GM19025 (cell line): ENCODE measurements at regions not wholly inside any gene's neighbourhood (a gene's known extent, or its start where the extent isn't known, plus 50 kb on each side); places are given as distances from the start of the nearest gene placed in this dataset.

Experiments
- ATAC-seq: cut with Tn5 transposase; IDR thresholded peaks from one replicate; pipeline ENCODE4 v1.9.1; 2021; ENCODE audit warnings: mild to moderate bottlenecking, low read depth, moderate library complexity; ENCODE audit not compliant: unreplicated experiment

DNA sequence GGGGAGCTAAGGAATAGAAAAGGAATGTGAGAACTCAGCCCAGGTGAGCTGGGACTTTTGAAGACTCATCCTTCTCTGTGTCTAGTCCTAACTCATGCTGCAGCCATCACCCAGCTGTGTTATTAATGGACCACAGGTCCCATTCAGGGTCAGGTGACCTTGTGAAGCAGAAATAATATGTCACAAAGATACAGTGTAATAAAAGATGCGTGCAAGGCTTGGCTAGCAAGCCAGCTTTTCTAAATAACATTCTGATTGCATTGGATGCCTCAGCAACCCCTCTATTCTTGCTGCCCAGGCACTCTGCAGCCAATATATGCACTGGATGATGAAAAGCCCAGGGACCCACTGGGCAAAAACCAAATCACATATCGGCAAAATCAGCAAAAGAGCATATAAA lies 393.1 kb upstream of the PIK3C3 start:
- ATAC-seq, result no peak

DNA sequence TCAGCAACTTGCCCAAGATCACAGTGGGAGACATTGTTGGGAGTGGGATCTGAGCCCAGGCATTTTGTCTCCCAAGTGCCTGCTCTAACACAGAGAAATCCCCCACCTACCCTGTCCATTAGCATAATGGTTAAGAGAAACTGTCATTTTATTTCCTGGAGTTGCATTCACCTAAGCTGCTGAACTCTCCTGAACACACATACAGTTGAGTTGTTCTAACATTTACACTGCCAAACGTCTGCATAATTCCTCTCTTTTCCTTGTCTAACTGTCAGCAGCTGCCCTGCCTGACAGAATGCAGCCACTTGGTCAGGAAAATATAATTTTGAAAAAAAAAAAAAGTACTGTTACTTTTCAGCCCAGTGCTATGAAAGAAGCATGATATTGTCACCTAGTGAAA lies 396.3 kb upstream of the PIK3C3 start:
- no peak for ATAC-seq

DNA sequence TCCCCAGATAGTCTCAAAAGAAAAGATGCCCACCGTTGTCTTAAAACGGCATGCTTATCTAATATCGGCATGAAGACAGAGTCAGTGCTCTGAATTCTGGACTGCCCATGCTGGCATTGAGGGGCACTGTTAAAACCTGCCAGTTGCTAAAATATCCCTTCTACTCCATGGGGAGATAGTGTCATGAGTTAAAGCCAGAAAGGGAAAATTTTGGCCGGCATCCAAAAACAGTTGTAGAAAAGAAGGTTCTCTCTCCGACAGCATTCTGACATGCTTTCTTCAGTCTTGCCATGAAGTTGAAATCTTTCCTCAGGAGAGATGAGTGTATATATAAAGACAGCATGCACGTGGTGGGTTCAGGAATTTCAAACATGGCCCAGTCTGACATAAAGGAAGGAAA lies 401.3 kb upstream of the PIK3C3 start:
- ATAC-seq, result no peak

DNA sequence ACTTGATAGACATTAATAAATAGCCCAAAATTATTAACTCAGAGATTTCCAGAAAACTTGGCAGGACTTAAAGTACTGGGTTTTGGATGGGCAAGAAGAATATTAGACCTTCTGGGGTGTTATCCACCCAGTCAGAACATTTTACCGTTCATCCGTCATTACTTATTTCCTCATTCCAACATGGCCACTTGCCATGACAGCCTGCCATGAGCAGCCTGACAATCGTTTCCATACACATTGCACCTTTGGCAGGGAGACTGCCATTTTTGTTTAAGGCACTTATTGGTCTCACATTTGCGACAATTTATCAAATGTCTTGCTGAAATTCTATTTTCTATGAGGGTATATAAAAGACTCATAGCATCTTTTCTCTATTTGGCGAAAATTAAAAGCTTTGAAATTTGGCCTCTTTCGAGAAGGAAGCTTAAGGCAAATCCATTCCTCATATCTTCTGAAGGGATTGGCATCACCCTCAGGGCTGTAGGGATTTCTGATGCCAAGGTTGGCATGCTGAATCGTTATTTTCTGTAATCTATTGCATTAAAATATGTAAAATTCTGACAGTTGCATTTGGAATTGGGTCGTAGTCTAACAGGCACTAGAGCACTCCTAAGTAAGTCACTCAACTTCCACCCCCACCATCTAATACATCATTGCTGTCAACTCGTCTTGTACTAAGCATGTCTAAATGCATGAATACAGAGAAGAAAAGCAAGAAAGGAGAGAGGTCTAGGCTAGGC lies 406.3 kb upstream of the PIK3C3 start:
- no peak for ATAC-seq

DNA sequence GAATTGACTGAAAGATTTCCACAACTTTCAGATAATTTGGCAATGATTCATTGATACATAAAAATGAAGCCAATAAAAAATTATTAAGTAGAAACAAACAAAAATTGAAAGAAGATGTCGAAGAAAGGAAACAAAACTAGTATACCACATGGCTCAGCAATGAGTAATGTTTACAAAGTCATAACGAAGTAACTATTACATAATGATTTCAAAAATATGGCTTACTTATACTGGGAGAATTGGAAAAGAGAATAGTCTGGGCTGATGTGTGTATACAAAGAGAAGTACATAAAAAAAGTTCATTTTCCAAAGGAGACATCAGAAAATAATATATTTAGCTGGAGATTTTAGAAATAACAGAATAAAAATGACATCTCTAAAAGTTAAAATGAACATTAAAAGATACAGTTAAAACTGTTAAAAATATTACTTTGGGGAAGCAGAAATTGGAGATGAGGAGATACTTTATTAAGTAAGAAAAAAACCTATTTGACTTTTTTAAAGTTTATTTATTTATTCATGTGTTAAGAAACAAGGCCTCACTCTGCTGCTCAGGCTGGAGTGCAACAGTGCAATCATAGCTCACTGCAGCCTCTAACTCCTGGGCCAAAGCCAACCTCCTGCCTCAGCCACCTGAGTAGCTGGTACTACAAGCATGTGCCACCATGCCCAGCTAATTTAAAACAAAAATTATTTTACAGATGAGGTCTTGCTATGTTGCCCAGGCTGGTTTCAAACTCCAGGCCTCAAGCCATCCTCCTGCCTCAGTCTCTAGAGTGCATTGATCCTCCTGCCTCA lies 409.7 kb upstream of the PIK3C3 start:
- ATAC-seq, result no peak

DNA sequence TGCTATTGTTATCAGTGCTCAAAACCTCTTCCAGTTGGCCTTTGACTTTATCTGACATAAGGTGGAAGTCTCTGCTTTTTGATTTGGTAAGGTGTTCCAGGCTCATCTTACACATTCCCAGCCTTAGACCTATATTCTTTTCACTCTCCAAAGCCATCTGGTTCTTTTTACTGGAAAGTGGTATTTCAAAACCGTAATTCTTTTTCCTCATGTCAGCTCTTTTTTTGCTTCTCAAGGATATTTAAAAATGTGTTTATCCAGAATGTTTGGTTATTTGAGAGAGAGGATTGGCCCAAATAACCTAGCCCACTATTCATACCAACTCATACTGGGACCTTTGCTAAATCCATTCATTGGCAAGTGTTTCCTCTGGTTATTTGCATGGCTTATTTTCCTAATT lies 411.2 kb upstream of the PIK3C3 start:
- no peak for ATAC-seq

DNA sequence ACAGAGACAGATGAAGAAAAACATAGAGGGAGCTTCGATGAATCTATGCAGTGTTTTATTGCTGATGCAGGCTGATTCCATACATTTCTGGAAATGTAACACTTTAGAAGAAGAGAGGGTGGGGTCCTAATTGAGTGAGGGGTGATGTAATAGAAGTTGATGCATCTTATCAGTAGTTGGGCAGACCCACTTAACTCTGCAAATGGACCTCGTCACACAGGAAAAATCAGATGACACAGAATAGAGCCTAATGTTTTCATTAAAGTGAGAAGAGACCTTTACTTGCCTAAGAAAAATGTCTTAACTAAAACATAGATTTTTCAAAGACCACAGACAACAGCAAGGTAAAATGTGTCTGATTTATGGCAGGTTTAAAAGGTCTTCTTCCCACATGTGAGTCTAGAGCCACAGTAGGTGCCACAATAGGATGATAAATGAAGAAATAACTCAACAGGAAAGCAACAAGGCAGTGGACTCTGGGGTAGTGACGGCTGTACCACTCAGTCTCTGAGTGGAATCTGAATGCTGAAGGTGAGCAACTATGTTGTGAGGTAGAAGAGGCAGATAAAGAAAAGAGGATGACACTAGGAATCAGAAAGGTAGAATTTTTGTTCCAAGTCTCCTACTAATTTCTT lies 414.7 kb upstream of the PIK3C3 start:
- ATAC-seq, result no peak

DNA sequence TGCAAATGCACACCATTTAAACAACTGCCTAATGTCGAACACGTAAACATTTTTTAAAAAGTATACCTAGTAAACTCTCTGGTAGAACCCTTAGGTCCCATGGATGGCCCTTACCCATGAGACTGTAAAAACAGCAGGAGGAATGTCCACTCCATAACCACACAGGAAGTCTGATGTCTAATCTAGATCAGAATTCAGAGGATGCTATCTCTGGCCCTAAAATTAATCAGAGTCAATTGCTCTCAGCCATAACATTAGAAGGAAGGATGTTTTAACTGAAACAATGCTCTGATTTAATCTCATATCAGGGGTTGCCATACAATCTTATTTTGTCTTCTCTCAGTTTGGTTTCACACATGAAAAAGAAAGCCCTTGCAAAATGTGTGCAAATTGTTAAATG lies 416.3 kb upstream of the PIK3C3 start:
- ATAC-seq, result no peak

DNA sequence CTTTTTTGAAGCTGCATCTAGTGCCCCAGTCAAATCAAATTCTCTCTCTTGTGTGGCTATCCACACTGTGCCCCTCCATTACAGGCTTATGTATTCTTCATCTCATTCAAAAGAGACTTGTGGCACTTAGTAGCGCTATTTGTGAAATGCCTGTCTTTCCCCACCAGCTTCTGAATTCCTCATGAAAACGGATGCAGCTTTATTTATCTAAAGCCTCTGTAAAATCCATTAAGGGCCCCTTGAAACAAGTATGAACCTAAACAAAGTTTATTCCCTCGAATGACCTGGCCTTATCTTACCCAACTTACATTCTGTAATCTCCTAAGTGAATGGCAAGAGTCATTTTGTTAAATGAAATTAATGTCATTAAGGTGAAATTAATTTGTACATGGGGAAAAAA lies 417.4 kb upstream of the PIK3C3 start:
- ATAC-seq, result no peak

DNA sequence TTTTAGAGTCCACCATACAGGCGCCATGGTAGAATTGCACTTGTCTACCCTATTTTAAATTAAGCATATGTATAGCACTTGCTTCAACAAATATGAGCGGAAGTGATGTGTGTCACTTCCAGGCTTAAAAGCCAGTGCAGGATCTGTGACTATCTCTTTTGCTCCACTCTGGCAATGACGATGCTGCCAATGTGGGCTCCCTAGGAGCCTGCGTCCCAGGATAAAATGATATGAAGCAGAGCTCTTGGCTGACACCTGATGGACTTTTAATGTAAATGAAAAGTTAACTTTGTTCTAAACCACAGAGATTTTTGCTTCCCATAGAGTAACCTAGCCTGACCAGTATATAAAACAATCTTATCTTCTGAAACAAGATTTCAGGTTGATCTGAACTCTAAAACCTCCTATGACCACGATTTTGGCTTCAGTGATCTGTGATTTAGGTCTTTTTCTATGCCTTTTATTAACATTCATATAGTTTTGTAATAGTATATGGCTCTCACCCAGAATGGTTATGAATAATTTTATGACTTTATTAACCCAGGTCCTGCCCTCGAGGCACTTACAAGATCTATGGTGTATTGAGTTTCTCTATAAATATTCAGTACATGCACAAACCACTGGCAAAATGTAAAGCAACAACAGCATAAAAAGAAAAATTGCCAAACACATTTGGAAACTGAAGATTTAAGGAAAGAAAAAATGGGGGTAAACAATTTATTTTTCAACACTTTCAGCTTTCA lies 422.5 kb upstream of the PIK3C3 start:
- no peak for ATAC-seq

DNA sequence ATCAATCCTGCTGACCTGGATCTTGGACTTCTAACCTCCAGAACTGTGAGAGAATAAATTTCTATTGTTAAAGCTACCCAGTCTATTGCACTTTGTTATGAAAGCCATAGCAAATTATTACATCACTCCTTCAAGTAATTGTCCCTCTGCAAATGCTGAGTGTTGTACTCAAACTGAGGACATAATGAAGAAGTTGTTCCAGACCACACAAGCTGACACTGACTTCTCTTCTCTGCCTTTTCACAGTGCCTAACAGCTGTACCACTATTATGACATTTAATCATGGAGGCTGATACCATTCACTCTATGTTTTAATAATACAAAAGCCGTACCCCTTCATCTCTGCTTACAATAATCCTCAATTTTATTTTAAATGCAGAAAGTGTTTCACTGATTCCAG lies 424.1 kb upstream of the PIK3C3 start:
- ATAC-seq, result no peak

DNA sequence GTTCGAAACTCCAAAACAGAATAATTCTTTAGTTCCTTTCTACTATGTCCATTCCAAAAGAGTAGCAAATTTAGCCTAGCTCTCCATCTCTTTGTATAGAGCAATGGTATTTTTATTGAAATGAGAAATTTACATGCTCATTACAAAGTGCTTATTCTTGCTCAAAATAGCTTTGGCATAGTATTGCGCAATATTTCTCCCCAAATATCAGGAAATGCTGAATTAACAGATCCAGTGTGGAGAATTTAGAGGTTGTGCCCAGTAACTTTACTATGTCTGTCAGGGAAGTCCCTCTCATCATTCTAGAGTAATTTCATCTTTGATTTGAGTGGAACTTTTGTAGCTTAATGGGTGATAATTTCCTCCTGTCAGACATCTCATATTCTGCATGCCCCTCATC lies 425.9 kb upstream of the PIK3C3 start:
- no peak for ATAC-seq

DNA sequence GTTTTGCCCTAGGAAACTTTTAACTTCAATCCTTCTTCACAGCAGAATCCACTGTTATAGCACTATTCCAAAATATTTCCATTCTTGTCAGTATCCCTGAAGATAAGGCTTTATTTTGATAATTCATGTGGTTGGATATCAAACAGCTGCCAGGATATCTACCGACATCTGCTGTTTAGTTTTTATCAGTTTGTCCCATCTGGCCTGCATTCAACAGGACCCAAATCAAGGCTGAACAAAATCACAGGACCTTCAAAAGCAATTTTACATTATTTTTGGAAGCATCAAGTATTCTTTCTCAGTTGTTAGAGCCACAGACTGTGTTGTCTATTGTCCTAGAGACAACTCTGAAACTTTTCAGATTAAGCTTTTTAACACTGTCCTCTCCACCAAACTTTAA lies 429.0 kb upstream of the PIK3C3 start:
- no peak for ATAC-seq

DNA sequence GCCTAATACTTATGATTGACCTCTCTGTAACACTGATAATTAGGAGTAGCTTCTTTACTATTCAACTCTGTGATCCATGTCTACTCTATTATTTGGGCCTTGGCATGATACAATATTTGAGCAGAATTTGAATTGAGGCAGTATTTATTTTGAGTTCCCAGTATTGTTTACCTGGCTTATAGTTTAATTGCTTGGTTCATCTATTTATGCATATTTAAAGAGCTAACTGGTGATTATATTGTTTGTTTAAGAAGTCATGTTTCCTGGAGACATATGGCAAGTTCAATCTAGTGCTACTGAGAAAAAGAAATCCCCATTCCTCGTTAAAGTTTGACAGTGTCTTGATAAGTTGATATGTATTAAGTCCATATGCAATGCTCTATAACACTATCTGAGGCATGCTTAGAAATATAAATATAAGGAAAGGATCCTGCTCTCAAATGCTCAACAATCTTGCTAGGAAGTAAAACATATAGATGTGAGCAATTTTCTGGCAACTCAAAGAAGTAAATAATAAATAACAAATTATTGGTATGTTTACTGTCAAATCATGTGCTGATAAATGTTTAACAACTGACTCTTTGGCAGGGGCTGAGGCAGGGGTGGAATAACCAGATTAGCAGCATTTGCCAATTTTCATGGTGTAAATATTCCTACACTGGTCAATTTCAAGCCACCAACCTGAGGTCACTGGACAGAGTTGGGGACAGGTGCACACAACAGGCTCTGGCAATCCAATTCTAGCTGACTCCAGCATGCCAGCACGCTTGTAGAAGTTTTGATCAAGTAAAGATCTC lies 430.2 kb upstream of the PIK3C3 start:
- ATAC-seq, result no peak

DNA sequence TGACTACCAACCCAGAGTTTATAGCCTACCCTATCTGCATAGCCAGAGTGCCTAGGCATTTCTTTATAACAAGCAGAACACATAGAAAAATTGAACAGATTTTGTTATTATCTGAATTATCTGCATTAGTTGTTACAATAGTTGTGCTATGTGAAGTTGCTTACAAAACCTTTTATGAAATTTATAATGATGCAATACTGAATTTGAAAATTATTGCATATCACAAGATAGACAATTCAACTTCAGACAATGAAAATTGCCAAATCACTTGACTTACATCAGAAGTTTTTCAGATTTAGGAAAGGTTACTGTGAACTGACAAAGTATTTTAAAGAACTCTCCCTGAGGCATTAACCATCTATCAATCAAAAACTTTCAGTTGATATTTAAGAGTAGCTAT lies 437.9 kb upstream of the PIK3C3 start:
- no peak for ATAC-seq

DNA sequence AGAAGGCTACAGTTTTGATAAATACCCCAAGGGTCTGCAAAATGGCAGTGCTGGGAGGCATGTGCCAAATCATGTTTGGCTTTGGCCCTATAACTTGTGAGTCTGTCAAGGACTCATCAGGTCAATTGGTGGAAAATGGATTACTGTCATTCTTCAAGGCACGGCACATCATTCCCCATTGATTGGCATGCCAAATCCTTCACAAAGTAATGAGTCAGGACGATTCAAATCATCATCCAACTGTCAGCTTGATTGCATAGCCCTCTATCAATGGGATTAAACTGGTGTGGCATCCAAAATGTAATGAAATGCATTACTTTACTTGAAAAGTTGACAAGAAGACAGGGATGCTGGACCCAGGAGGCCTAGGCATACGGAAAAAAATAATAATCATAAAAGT lies 441.6 kb upstream of the PIK3C3 start:
- no peak for ATAC-seq

DNA sequence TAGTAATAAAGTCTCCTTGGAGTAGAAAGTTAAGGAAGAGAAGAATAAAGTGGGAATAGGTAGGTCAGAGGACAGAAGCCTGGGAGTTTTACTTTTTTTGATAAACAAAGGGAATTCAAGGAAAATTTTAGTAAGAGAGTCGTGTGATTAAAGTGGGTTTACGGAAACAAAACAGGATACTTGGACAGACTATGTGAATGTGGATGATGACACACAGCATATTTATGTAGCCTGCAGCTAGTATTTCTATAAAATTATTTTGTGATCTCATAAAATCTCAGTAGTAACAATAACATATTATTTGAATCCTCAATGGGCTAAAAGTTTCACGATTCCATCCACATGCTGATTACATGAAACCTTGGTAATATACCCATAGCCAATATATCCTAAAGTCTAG lies 450.7 kb upstream of the PIK3C3 start:
- no peak for ATAC-seq

DNA sequence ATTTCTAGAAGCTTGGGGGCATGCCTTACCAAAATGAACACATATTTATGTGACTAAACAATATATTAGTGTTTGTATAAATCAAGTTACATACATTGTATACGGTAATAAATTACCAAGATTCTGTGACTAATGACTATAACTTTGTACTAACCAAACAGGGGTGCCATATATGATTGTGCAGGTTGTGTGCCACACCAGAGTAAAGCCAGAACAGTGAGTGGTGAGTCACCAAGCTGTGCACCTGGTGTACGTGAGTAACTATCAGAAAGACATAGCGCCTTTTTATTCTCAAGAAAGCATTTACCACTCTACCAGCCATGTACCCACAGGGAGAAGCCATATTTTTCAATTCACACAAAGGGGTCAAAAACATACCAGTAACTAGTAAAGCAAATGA lies 453.2 kb upstream of the PIK3C3 start:
- no peak for ATAC-seq

DNA sequence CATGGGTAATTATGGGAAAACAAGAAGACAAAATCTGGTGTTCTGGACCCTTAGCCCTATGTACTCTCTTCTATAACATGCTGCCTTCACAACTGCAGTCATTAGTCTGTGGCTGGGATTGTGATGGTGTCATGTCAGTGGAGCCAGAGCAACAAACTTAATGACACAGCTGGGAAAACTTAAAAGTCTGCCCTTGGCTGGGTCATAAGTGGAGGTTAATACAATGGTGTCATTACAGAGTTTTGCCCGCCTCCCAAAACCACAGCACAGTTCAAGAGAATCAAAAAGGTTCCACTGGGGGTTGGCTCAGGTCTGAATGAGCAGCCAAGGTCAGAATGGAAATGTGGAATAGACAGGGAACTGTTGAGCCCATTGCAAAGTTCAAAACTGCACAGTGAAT lies 455.7 kb upstream of the PIK3C3 start:
- ATAC-seq, result no peak

DNA sequence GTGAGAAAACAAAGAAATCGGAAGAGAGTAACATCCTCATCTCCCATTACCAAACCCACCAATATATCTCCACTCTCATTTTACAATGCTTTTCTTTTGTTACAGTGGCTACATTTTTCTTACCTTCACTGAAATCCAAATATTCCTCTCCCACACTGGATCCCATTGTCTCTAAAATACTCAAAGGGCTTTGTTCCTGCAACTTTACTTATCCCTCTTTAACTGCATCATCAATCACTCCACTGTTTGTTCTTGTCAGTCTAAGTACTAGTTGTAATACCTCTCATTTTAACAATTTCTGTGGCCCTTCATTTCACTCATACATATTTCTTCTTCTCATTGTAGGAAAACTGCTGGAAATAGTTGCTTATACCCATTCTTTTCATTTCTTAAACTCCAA lies 464.2 kb upstream of the PIK3C3 start:
- no peak for ATAC-seq
